ENCODE measurements at regions not wholly inside any gene's neighbourhood (a gene's known extent, or its start where the extent isn't known, plus 50 kb on each side); places are given as distances from the start of the nearest gene placed in this dataset.

- Mint-ChIP-seq H3K27me3 (no peaks in the 10 kb centered on the region), H3K4me1 (no peaks in the 10 kb centered on the region), H3K36me3 (no peaks in the 10 kb centered on the region), H3K4me3 (no peak overlapping the region), H3K27ac (no peak overlapping the region), H3K9me3 (peaks cover 0 to 4% (median 0%) of the 10 kb centered on the region in 7 donors)
- DNase-seq (no peak), ATAC-seq (ENCODE audit: low read depth in 2 of 2) (no peak)
Observed at GRCh38 chr2:83565181-83565580, 893.9 kb downstream of the SUCLG1 start.

GRCh38 chr2:83561592-83561991 lies 897.5 kb downstream of the SUCLG1 start:
- Mint-ChIP-seq H3K4me1 (no peaks in the 10 kb centered on the region), H3K36me3 (no peaks in the 10 kb centered on the region), H3K27me3 (no peaks in the 10 kb centered on the region), H3K9me3 (peaks cover 0 to 9% (median 3%) of the 10 kb centered on the region in 7 donors), H3K27ac (no peak overlapping the region), H3K4me3 (no peak overlapping the region)
- DNase-seq (no peak), ATAC-seq (ENCODE audit: low read depth in 2 of 2) (no peak)

GRCh38 chr2:83536556-83536955 lies 922.5 kb downstream of the SUCLG1 start:
- ATAC-seq (ENCODE audit: low read depth in 2 of 2): no peak
- Mint-ChIP-seq H3K36me3 (no peaks in the 10 kb centered on the region), H3K27me3 (no peaks in the 10 kb centered on the region), H3K27ac (no peak overlapping the region), H3K4me1 (no peaks in the 10 kb centered on the region), H3K4me3 (no peak overlapping the region), H3K9me3 (peaks cover 0 to 4% (median 2%) of the 10 kb centered on the region in 7 donors)
- no peak for DNase-seq

- no peak overlapping the region for H3K27ac Mint-ChIP-seq
- DNase-seq: no peak
- no peak overlapping the region for H3K4me3 Mint-ChIP-seq
- no peaks in the 10 kb centered on the region for H3K4me1 Mint-ChIP-seq
- no peaks in the 10 kb centered on the region for H3K27me3 Mint-ChIP-seq
- H3K36me3 Mint-ChIP-seq: no peaks in the 10 kb centered on the region
- peaks cover 0 to 14% (median 3%) of the 10 kb centered on the region in 7 donors for H3K9me3 Mint-ChIP-seq
- ATAC-seq (ENCODE audit: low read depth in 2 of 2): no peak
Observed at GRCh38 chr2:83534416-83534815, 924.7 kb downstream of the SUCLG1 start.

- no peak for ATAC-seq (ENCODE audit: low read depth in 2 of 2)
- Mint-ChIP-seq H3K27ac (no peak overlapping the region), H3K4me1 (no peaks in the 10 kb centered on the region), H3K36me3 (no peaks in the 10 kb centered on the region), H3K9me3 (peaks cover 0 to 14% (median 0%) of the 10 kb centered on the region in 7 donors), H3K27me3 (no peaks in the 10 kb centered on the region), H3K4me3 (no peak overlapping the region)
- no peak for DNase-seq
Observed at GRCh38 chr2:83531206-83531826, 927.8 kb downstream of the SUCLG1 start.

- Mint-ChIP-seq H3K4me1 (no peaks in the 10 kb centered on the region), H3K4me3 (no peak overlapping the region), H3K27ac (no peak overlapping the region), H3K9me3 (peaks cover 0 to 19% (median 0%) of the 10 kb centered on the region in 7 donors), H3K27me3 (no peaks in the 10 kb centered on the region), H3K36me3 (no peaks in the 10 kb centered on the region)
- ATAC-seq (ENCODE audit: low read depth in 2 of 2): no peak
- DNase-seq: no peak
Observed at GRCh38 chr2:83528767-83529166, 930.3 kb downstream of the SUCLG1 start.

- no peaks in the 10 kb centered on the region for H3K36me3 Mint-ChIP-seq
- DNase-seq (no peak), ATAC-seq (ENCODE audit: low read depth in 2 of 2) (no peak)
- H3K4me1 Mint-ChIP-seq: no peaks in the 10 kb centered on the region
- no peak overlapping the region for H3K27ac Mint-ChIP-seq
- H3K9me3 Mint-ChIP-seq: peaks cover 2 to 9% (median 4%) of the 10 kb centered on the region in 7 donors
- H3K4me3 Mint-ChIP-seq: no peak overlapping the region
- H3K27me3 Mint-ChIP-seq: no peaks in the 10 kb centered on the region
Observed at GRCh38 chr2:83522891-83523493, 936.1 kb downstream of the SUCLG1 start.

GRCh38 chr2:83517727-83518368 lies 941.2 kb downstream of the SUCLG1 start:
- Mint-ChIP-seq H3K36me3 (no peaks in the 10 kb centered on the region), H3K27me3 (no peaks in the 10 kb centered on the region), H3K27ac (no peak overlapping the region), H3K4me3 (no peak overlapping the region), H3K4me1 (no peaks in the 10 kb centered on the region), H3K9me3 (peaks cover 0 to 14% (median 5%) of the 10 kb centered on the region in 7 donors)
- DNase-seq (no peak), ATAC-seq (ENCODE audit: low read depth in 2 of 2) (no peak)

- Mint-ChIP-seq H3K9me3 (peaks cover 0 to 14% (median 3%) of the 10 kb centered on the region in 7 donors), H3K27ac (no peak overlapping the region), H3K27me3 (no peaks in the 10 kb centered on the region), H3K4me1 (no peaks in the 10 kb centered on the region), H3K36me3 (no peaks in the 10 kb centered on the region), H3K4me3 (no peak overlapping the region)
- ATAC-seq (ENCODE audit: low read depth in 2 of 2) (no peak), DNase-seq (no peak)
Observed at GRCh38 chr2:83516503-83516902, 942.6 kb downstream of the SUCLG1 start.

- peaks cover 0 to 14% (median 2%) of the 10 kb centered on the region in 7 donors for H3K9me3 Mint-ChIP-seq
- ATAC-seq (ENCODE audit: low read depth in 2 of 2) (no peak), DNase-seq (no peak)
- H3K27me3 Mint-ChIP-seq: no peaks in the 10 kb centered on the region
- no peaks in the 10 kb centered on the region for H3K4me1 Mint-ChIP-seq
- H3K4me3 Mint-ChIP-seq: no peak overlapping the region
- no peaks in the 10 kb centered on the region for H3K36me3 Mint-ChIP-seq
- no peak overlapping the region for H3K27ac Mint-ChIP-seq
Observed at GRCh38 chr2:83487451-83487850, 971.6 kb downstream of the SUCLG1 start.

GRCh38 chr2:83481436-83481835 lies 977.6 kb downstream of the SUCLG1 start:
- DNase-seq: no peak
- no peak overlapping the region for H3K4me3 Mint-ChIP-seq
- H3K9me3 Mint-ChIP-seq: peaks cover 0 to 7% (median 0%) of the 10 kb centered on the region in 7 donors
- no peak for ATAC-seq (ENCODE audit: low read depth in 2 of 2)
- no peaks in the 10 kb centered on the region for H3K36me3 Mint-ChIP-seq
- H3K27me3 Mint-ChIP-seq: no peaks in the 10 kb centered on the region
- no peaks in the 10 kb centered on the region for H3K4me1 Mint-ChIP-seq
- H3K27ac Mint-ChIP-seq: no peak overlapping the region

GRCh38 chr2:83478037-83478436 lies 981.0 kb downstream of the SUCLG1 start:
- Mint-ChIP-seq H3K9me3 (peaks cover 0 to 5% (median 2%) of the 10 kb centered on the region in 7 donors), H3K27ac (no peak overlapping the region), H3K27me3 (no peaks in the 10 kb centered on the region), H3K4me1 (no peaks in the 10 kb centered on the region), H3K4me3 (no peak overlapping the region), H3K36me3 (no peaks in the 10 kb centered on the region)
- no peak for ATAC-seq (ENCODE audit: low read depth in 2 of 2)
- DNase-seq: no peak

GRCh38 chr2:83475371-83475770 lies 983.7 kb downstream of the SUCLG1 start:
- Mint-ChIP-seq H3K36me3 (no peaks in the 10 kb centered on the region), H3K4me3 (no peak overlapping the region), H3K9me3 (peaks cover 0 to 7% (median 4%) of the 10 kb centered on the region in 7 donors), H3K27me3 (no peaks in the 10 kb centered on the region), H3K27ac (no peak overlapping the region), H3K4me1 (no peaks in the 10 kb centered on the region)
- no peak for ATAC-seq (ENCODE audit: low read depth in 2 of 2)
- DNase-seq: no peak

- Mint-ChIP-seq H3K27me3 (no peaks in the 10 kb centered on the region), H3K4me3 (no peak overlapping the region), H3K9me3 (peaks cover 0 to 9% (median 2%) of the 10 kb centered on the region in 7 donors)
Observed at GRCh38 chr2:83471655-83472054, 987.4 kb downstream of the SUCLG1 start.

More at GRCh38 chr2:83471655-83472054, 987.4 kb downstream of the SUCLG1 start:
- Mint-ChIP-seq H3K36me3 (no peaks in the 10 kb centered on the region), H3K4me1 (no peaks in the 10 kb centered on the region), H3K27ac (no peak overlapping the region)
- no peak for DNase-seq
- ATAC-seq (ENCODE audit: low read depth in 2 of 2): no peak

All from naive B cell (primary cell).